8988T (cell line): ENCODE measurements at regions not wholly inside any gene's neighbourhood (a gene's known extent, or its start where the extent isn't known, plus 50 kb on each side); places are given as distances from the start of the nearest gene placed in this dataset.
"Not testable (repeated sequence)": the region's sequence is repeated elsewhere in the genome, so short reads cannot be mapped to it uniquely, and the experiment has no call there.

Experiments
- DNase-seq: peaks from one replicate; pipeline ENCODE4 v3.0.0; 2011

GRCh38 chr12:68387338-68387737 is 55.2 kb upstream of the MDM1 start:
- DNase-seq: no peak

GRCh38 chr12:68389305-68389704 is 57.1 kb upstream of the MDM1 start:
- DNase-seq: no peak

GRCh38 chr12:68391937-68392336 is 59.8 kb upstream of the MDM1 start:
- no peak for DNase-seq

- DNase-seq: no peak
Observed at GRCh38 chr12:68392376-68392775, 60.2 kb upstream of the MDM1 start.

- DNase-seq: no peak
Observed at GRCh38 chr12:68393417-68393816, 61.3 kb upstream of the MDM1 start.

GRCh38 chr12:68397566-68398158 is 65.5 kb upstream of the MDM1 start:
- no peak for DNase-seq

- DNase-seq: not testable (repeated sequence)
Observed at GRCh38 chr12:68398689-68399088, 66.5 kb upstream of the MDM1 start.

- no peak for DNase-seq
Observed at GRCh38 chr12:68400226-68400829, 68.2 kb upstream of the MDM1 start.

GRCh38 chr12:68402422-68402821 is 70.3 kb upstream of the MDM1 start:
- no peak for DNase-seq

- no peak for DNase-seq
Observed at GRCh38 chr12:68403296-68403695, 71.1 kb upstream of the MDM1 start.

GRCh38 chr12:68403711-68404110 is 71.5 kb upstream of the MDM1 start:
- DNase-seq: no peak

GRCh38 chr12:68405343-68405781 is 73.2 kb upstream of the MDM1 start:
- DNase-seq: no peak

- DNase-seq: no peak
Observed at GRCh38 chr12:68406134-68406576, 74.0 kb upstream of the MDM1 start.

- DNase-seq: no peak
Observed at GRCh38 chr12:68406911-68407310, 74.7 kb upstream of the MDM1 start.

GRCh38 chr12:68410018-68410660 is 78.0 kb upstream of the MDM1 start:
- DNase-seq: no peak

- DNase-seq: no peak
Observed at GRCh38 chr12:68411371-68411770, 79.2 kb upstream of the MDM1 start.

- no peak for DNase-seq
Observed at GRCh38 chr12:68414988-68415387, 82.8 kb upstream of the MDM1 start.

GRCh38 chr12:68416350-68416749 is 84.2 kb upstream of the MDM1 start:
- no peak for DNase-seq

GRCh38 chr12:68416826-68417225 is 84.7 kb upstream of the MDM1 start:
- DNase-seq: no peak

GRCh38 chr12:68418137-68418460 is 85.9 kb upstream of the MDM1 start:
- no peak for DNase-seq

GRCh38 chr12:68420225-68421010 is 88.3 kb upstream of the MDM1 start:
- no peak for DNase-seq

GRCh38 chr12:68422159-68422558 is 90.0 kb upstream of the MDM1 start:
- no peak for DNase-seq

- DNase-seq: no peak
Observed at GRCh38 chr12:68422956-68423574, 90.9 kb upstream of the MDM1 start.
